Left ventricle myocardium inferior (tissue), 1 donor: ENCODE measurements at regions not wholly inside any gene's neighbourhood (a gene's known extent, or its start where the extent isn't known, plus 50 kb on each side); places are given as distances from the start of the nearest gene placed in this dataset.
"Not testable (repeated sequence)": the region's sequence is repeated elsewhere in the genome, so short reads cannot be mapped to it uniquely, and the experiment has no call there.

ENCODE experiments used
- DNase-seq: peaks from one replicate; pipeline ENCODE4 v3.0.0-alpha.2; 2020
- H3K27ac ChIP-seq: fragments of 200-600 bp; replicated peaks from 2 replicates; pipeline ENCODE4 v1.8.0; 2021
- H3K27me3 ChIP-seq: fragments of 200-600 bp; 2 replicates; pipeline ENCODE4 v1.8.0; 2021; ENCODE audit warnings: low read depth
- H3K36me3 ChIP-seq: fragments of 200-600 bp; 2 replicates; pipeline ENCODE4 v1.8.0; 2021
- H3K4me1 ChIP-seq: fragments of 200-600 bp; 2 replicates; pipeline ENCODE4 v1.8.0; 2021
- H3K4me3 ChIP-seq: fragments of 200-600 bp; 2 replicates; pipeline ENCODE4 v1.8.0; 2021; ENCODE audit warnings: mild to moderate bottlenecking, moderate library complexity
- H3K9me3 ChIP-seq: fragments of 200-600 bp; replicated peaks from 2 replicates; pipeline ENCODE4 v1.8.0; 2021
- intact Hi-C: fragments of 100-400 bp; cut with micrococcal nuclease; formaldehyde crosslinking; loops from one replicate; pipeline ENCODE4 v1.11.0; 2022
- TF ChIP-seq, protein P1 (sequence below): fragments of 200-600 bp; IDR thresholded peaks from 2 replicates; pipeline ENCODE4 v1.8.0; 2021; ENCODE audit warnings: antibody characterized with exemption, mild to moderate bottlenecking, borderline replicate concordance
- donor health status: DM: no; HTN: yes; CAD: no; lungs with severe emphysema.

- Histone ChIP-seq H3K4me3 (no peak overlapping the region), H3K36me3 (no peaks in the 10 kb centered on the region), H3K27me3 (no peaks in the 10 kb centered on the region), H3K9me3 (no peaks in the 10 kb centered on the region), H3K27ac (no peak overlapping the region), H3K4me1 (no peaks in the 10 kb centered on the region)
- intact Hi-C loops: no loop called here
- TF ChIP-seq, protein P1, sequence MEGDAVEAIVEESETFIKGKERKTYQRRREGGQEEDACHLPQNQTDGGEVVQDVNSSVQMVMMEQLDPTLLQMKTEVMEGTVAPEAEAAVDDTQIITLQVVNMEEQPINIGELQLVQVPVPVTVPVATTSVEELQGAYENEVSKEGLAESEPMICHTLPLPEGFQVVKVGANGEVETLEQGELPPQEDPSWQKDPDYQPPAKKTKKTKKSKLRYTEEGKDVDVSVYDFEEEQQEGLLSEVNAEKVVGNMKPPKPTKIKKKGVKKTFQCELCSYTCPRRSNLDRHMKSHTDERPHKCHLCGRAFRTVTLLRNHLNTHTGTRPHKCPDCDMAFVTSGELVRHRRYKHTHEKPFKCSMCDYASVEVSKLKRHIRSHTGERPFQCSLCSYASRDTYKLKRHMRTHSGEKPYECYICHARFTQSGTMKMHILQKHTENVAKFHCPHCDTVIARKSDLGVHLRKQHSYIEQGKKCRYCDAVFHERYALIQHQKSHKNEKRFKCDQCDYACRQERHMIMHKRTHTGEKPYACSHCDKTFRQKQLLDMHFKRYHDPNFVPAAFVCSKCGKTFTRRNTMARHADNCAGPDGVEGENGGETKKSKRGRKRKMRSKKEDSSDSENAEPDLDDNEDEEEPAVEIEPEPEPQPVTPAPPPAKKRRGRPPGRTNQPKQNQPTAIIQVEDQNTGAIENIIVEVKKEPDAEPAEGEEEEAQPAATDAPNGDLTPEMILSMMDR: no peak
- DNase-seq: no peak
Observed at GRCh38 chrX:46016296-46016695, 528.9 kb downstream of the ZNF674 start.

GRCh38 chrX:46015653-46016052 lies 529.6 kb downstream of the ZNF674 start:
- Histone ChIP-seq H3K27me3 (no peaks in the 10 kb centered on the region), H3K4me1 (no peaks in the 10 kb centered on the region), H3K36me3 (no peaks in the 10 kb centered on the region), H3K27ac (no peak overlapping the region), H3K9me3 (no peaks in the 10 kb centered on the region), H3K4me3 (no peak overlapping the region)
- intact Hi-C loops: no loop called here
- TF ChIP-seq, protein P1: no peak
- no peak for DNase-seq

DNA sequence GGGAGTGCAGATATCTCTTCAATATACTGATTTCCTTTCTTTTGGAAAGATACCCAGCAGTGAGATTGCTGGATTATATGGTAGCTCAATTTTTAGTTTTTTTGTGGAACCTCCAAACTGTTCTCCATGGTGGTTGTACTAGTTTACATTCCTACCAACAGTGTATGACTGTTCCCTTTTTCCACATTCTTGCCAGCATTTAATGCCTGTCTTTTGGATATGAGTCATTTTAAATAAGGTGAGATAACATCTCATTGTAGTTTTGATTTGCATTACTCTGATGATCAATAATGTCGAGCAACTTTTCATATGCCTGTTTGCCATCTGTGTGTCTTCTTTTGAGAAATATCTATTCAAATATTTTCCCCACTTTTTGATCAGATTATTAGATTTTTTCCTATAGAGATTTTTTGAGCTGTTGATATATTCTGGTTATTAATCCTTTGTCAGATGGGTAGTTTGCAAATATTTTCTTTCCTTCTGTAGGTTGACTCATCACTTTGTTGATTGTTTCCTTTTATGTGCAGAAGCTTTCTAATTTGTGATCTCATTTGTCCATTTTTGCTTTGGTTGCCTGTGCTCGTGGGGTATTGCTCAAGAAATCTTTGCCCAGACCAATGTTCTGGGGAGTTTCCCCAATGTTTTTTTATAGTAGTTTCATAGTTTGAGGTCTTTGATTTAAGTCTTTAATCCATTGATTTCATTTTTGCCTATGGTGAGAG lies 552.7 kb downstream of the ZNF674 start:
- no peaks in the 10 kb centered on the region for H3K4me1 ChIP-seq
- no peaks in the 10 kb centered on the region for H3K36me3 ChIP-seq
- intact Hi-C loops: no loop called here
- TF ChIP-seq, protein P1: no peak
- no peaks in the 10 kb centered on the region for H3K27me3 ChIP-seq
- no peak overlapping the region for H3K27ac ChIP-seq
- no peak for DNase-seq
- no peaks in the 10 kb centered on the region for H3K9me3 ChIP-seq
- H3K4me3 ChIP-seq: no peak overlapping the region

- TF ChIP-seq, protein P1: no peak
- H3K9me3 ChIP-seq: no peaks in the 10 kb centered on the region
- H3K27me3 ChIP-seq: no peaks in the 10 kb centered on the region
- no peaks in the 10 kb centered on the region for H3K36me3 ChIP-seq
- intact Hi-C loops: no loop called here
- no peak overlapping the region for H3K4me3 ChIP-seq
- DNase-seq: no peak
- H3K27ac ChIP-seq: no peak overlapping the region
- H3K4me1 ChIP-seq: no peaks in the 10 kb centered on the region
Observed at GRCh38 chrX:45986971-45987370, 558.2 kb downstream of the ZNF674 start.

GRCh38 chrX:45986081-45986480 lies 559.1 kb downstream of the ZNF674 start:
- intact Hi-C loops: no loop called here
- Histone ChIP-seq H3K36me3 (no peaks in the 10 kb centered on the region), H3K27ac (no peak overlapping the region), H3K4me1 (no peaks in the 10 kb centered on the region), H3K4me3 (no peak overlapping the region), H3K9me3 (no peaks in the 10 kb centered on the region), H3K27me3 (no peaks in the 10 kb centered on the region)
- TF ChIP-seq, protein P1: no peak
- no peak for DNase-seq

- H3K27ac ChIP-seq, intact Hi-C loops, H3K27me3 ChIP-seq, H3K9me3 ChIP-seq, H3K36me3 ChIP-seq, H3K4me1 ChIP-seq, DNase-seq, H3K4me3 ChIP-seq: not testable (repeated sequence)
Observed at GRCh38 chrX:45982958-45983727, 562.1 kb downstream of the ZNF674 start.
